Right hindlimb (tissue), 1 donor: ENCODE measurements at regions not wholly inside any gene's neighbourhood (a gene's known extent, or its start where the extent isn't known, plus 50 kb on each side); places are given as distances from the start of the nearest gene placed in this dataset.

Source experiments
- DNase-seq: peaks from one replicate; pipeline ENCODE4 v3.0.0-alpha.2; 2018

- no peak for DNase-seq
Observed at GRCh38 chr2:56713161-56713676, 529.4 kb downstream of the CCDC85A start.

GRCh38 chr2:56713978-56714377 is 530.2 kb downstream of the CCDC85A start:
- no peak for DNase-seq

- no peak for DNase-seq
Observed at GRCh38 chr2:56714400-56714799, 530.6 kb downstream of the CCDC85A start.

- no peak for DNase-seq
Observed at GRCh38 chr2:56715683-56716082, 531.9 kb downstream of the CCDC85A start.

- DNase-seq = no peak
Observed at GRCh38 chr2:56718413-56718812, 534.6 kb downstream of the CCDC85A start.

- DNase-seq = no peak
Observed at GRCh38 chr2:56729212-56729611, 545.4 kb downstream of the CCDC85A start.

GRCh38 chr2:56732946-56733345 is 549.2 kb downstream of the CCDC85A start:
- DNase-seq = no peak

GRCh38 chr2:56739413-56739812 is 555.6 kb downstream of the CCDC85A start:
- DNase-seq = no peak

GRCh38 chr2:56741601-56742102 is 557.9 kb downstream of the CCDC85A start:
- DNase-seq = peak; percentile 21

- no peak for DNase-seq
Observed at GRCh38 chr2:56743807-56744206, 560.0 kb downstream of the CCDC85A start.

GRCh38 chr2:56749152-56749752 is 565.5 kb downstream of the CCDC85A start:
- no peak for DNase-seq

- DNase-seq = no peak
Observed at GRCh38 chr2:56753182-56753581, 569.4 kb downstream of the CCDC85A start.

- DNase-seq = no peak
Observed at GRCh38 chr2:56754066-56754615, 570.4 kb downstream of the CCDC85A start.

- no peak for DNase-seq
Observed at GRCh38 chr2:56754627-56755026, 570.8 kb downstream of the CCDC85A start.

GRCh38 chr2:56757884-56758545 is 574.2 kb downstream of the CCDC85A start:
- DNase-seq = no peak

- no peak for DNase-seq
Observed at GRCh38 chr2:56763683-56764082, 579.9 kb downstream of the CCDC85A start.

- DNase-seq = no peak
Observed at GRCh38 chr2:56768973-56769372, 585.2 kb downstream of the CCDC85A start.

- DNase-seq = no peak
Observed at GRCh38 chr2:56770490-56770889, 586.7 kb downstream of the CCDC85A start.

GRCh38 chr2:56784046-56784445 is 600.3 kb downstream of the CCDC85A start:
- no peak for DNase-seq

- no peak for DNase-seq
Observed at GRCh38 chr2:56801214-56801613, 617.4 kb downstream of the CCDC85A start.

- DNase-seq = no peak
Observed at GRCh38 chr2:56801770-56802169, 618.0 kb downstream of the CCDC85A start.

GRCh38 chr2:56803596-56803995 is 619.8 kb downstream of the CCDC85A start:
- no peak for DNase-seq

GRCh38 chr2:56806924-56807323 is 623.1 kb downstream of the CCDC85A start:
- DNase-seq = no peak

GRCh38 chr2:56807861-56808260 is 624.1 kb downstream of the CCDC85A start:
- no peak for DNase-seq
